ENCODE measurements at regions not wholly inside any gene's neighbourhood (a gene's known extent, or its start where the extent isn't known, plus 50 kb on each side); places are given as distances from the start of the nearest gene placed in this dataset.
"Not testable (repeated sequence)": the region's sequence is repeated elsewhere in the genome, so short reads cannot be mapped to it uniquely, and the experiment has no call there.

DNA sequence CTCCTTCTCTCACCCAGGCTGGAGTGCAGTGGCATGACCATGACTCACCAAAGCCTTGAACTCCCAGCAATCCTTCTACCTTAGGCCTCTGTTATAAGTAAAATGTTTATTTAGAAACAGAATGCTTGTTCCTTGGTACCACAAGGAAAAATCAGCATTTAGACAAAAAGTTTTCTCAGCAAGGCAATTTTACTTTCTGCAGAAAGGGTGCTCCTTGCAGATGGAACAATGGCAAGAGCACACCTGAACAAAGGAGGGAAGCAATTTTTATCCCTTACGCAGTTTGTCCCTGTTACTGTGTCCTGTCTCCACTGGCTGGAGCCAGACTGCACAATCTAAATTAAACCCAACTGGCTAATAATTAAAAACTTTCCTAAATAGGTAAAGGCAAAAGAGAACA is 146.4 kb upstream of the CDYL start:
- H3K27me3 Mint-ChIP-seq (ENCODE audit: low read depth); H3K4me1 Mint-ChIP-seq (ENCODE audit: low read depth); H3K4me3 Mint-ChIP-seq; H3K27ac Mint-ChIP-seq; H3K36me3 Mint-ChIP-seq (ENCODE audit: low read depth): not testable (repeated sequence)
- peaks cover 17% of the 10 kb centered on the region for H3K9me3 Mint-ChIP-seq

DNA sequence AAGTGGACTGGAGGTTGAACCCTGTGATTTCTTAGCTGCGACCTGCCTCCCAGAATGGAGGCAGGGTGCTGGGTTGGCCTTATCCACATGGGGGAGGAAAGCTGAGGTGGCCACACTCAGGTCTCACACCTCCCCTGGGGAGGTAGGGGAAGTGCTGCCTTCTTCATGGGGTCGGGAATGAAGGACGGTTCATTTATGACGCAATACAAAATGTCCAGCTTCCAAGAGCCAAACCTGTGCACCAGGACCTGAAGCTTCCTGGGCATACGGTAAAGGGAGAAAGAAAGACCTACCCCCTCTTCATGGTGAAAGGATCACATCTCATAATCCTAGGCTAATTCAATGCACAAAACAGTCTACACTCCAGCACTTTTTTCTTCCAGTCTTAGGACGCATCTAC is 150.6 kb upstream of the CDYL start:
- H3K4me1 Mint-ChIP-seq (ENCODE audit: low read depth) = no peaks in the 10 kb centered on the region
- no peaks in the 10 kb centered on the region for H3K36me3 Mint-ChIP-seq (ENCODE audit: low read depth)
- no peak overlapping the region for H3K27ac Mint-ChIP-seq
- H3K27me3 Mint-ChIP-seq (ENCODE audit: low read depth) = no peaks in the 10 kb centered on the region
- H3K4me3 Mint-ChIP-seq = no peak overlapping the region
- H3K9me3 Mint-ChIP-seq = peaks cover 12% of the 10 kb centered on the region

DNA sequence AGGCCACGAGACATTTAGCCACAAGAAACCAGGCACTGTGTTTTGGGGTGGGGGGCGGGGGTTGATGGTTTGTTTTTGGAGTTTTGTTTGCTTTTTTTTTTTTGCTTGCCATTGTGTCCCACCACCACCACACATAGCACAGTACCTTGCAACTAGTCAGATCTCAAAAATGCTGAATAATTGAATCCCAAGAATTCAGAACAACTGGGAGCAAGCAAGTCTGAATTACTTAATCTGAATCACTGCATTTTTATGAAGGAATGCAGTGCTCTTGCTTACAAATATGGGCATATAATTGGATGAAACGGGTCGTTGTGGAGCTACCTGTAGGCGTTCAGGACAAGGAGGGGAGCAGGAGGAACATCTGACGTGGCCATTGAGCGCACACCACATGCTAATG is 151.5 kb upstream of the CDYL start:
- Mint-ChIP-seq H3K4me3 (no peak overlapping the region), H3K4me1 (ENCODE audit: low read depth) (no peaks in the 10 kb centered on the region), H3K9me3 (peaks cover 7% of the 10 kb centered on the region), H3K36me3 (ENCODE audit: low read depth) (no peaks in the 10 kb centered on the region), H3K27me3 (ENCODE audit: low read depth) (no peaks in the 10 kb centered on the region), H3K27ac (no peak overlapping the region)

DNA sequence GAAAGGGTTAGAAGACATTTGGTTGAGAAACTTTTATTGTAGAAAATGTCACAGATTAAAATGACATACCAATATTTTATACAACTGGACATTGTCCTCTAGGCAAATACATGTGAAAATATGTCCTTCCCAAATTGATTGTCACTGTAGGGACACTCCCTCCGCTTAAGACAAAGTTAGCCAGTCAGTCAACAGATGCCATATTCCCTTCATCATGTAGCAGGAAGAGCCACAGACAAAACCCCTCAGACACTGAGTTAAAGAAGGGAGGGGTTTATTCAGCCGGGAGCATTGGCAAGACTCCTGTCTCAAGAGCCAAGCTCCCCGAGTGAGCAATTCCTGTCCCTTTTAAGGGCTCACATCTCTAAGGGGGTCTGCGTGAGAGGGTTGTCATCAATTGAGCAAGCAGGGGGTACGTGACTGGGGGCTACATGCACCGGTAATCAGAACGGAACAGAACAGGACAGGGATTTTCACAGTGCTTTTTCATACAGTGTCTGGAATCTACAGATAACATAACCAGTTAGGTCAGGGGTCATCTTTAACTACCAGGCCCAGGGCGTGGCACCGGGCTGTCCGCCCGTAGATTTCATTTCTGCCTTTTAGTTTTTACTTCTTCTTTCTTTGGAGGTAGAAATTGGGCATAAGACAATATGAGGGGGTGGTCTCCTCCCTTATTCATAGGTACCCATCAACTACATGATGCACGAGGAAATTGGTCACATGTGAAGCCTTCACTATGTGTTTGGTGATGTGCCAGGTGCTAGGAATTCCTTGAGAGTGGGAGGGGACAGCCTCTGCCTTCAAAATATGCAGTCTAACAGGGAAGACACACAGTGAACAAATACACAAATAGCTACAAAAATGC is 155.7 kb upstream of the CDYL start:
- H3K9me3 Mint-ChIP-seq = no peaks in the 10 kb centered on the region
- no peaks in the 10 kb centered on the region for H3K4me1 Mint-ChIP-seq (ENCODE audit: low read depth)
- H3K27me3 Mint-ChIP-seq (ENCODE audit: low read depth) = no peaks in the 10 kb centered on the region
- H3K27ac Mint-ChIP-seq = no peak overlapping the region
- H3K36me3 Mint-ChIP-seq (ENCODE audit: low read depth) = no peaks in the 10 kb centered on the region
- H3K4me3 Mint-ChIP-seq = no peak overlapping the region

DNA sequence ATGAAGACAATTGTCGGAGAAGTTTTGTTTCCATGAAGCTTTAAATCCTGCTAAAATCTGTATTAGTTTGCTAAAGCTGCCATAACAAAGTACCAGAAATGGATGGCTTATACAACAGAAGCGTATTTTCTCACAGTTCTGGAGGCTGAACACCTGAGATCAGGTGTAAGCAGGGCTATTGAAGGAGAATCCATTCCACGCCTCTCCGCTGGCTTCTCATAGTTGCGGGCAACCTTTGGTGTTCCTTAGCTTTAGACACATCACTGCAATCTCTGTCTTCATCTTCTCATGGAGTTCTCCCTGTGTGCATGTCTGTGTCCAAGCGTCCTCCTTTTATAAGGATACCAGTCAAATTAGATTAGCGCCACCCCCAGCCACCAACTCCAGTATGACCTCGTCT is 159.9 kb upstream of the CDYL start:
- Mint-ChIP-seq H3K4me1 (ENCODE audit: low read depth) (no peaks in the 10 kb centered on the region), H3K36me3 (ENCODE audit: low read depth) (no peaks in the 10 kb centered on the region), H3K9me3 (no peaks in the 10 kb centered on the region), H3K4me3 (no peak overlapping the region), H3K27ac (no peak overlapping the region), H3K27me3 (ENCODE audit: low read depth) (no peaks in the 10 kb centered on the region)

DNA sequence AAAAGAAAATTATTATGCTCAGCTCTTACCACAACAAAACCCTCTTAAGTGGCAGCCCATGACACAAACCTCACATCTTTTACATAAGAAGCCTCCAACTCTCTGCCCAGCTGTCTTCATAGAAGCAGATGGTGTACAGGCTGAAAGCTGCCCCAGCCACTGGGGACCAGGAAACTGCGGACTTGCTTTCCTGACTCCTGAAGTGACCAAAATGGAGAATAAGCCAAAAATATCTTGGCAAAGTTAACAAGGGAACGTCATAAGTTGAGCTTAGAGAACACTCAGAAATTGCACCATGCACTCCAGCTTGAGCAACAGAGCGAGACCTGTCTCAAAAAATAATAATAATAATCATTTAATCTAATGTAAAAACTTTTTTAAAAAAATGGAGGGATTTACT is 160.3 kb upstream of the CDYL start:
- no peak overlapping the region for H3K27ac Mint-ChIP-seq
- no peaks in the 10 kb centered on the region for H3K9me3 Mint-ChIP-seq
- no peaks in the 10 kb centered on the region for H3K4me1 Mint-ChIP-seq (ENCODE audit: low read depth)
- H3K36me3 Mint-ChIP-seq (ENCODE audit: low read depth) = no peaks in the 10 kb centered on the region
- H3K4me3 Mint-ChIP-seq = no peak overlapping the region
- no peaks in the 10 kb centered on the region for H3K27me3 Mint-ChIP-seq (ENCODE audit: low read depth)

DNA sequence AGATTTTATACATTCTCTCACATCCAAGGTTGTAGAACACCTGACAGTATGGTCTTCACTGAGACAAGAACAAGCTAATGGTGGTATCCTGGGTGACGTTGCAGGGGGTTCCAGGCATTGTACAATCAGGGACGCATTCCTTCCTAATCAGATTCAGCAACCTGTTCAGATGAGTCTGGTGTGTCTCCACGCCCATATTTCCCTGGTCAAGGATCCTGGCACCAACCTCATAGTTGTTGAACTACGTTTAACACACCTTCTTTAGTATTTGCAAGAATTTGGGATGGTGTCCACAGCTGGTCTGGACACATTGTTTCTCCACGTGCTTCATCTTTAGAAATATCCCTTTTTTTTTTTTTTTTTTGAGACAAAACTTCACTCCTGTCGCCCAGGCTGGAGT is 161.0 kb upstream of the CDYL start:
- Mint-ChIP-seq H3K36me3 (ENCODE audit: low read depth) (no peaks in the 10 kb centered on the region), H3K27me3 (ENCODE audit: low read depth) (no peaks in the 10 kb centered on the region), H3K27ac (no peak overlapping the region), H3K4me3 (no peak overlapping the region), H3K4me1 (ENCODE audit: low read depth) (no peaks in the 10 kb centered on the region), H3K9me3 (no peaks in the 10 kb centered on the region)

DNA sequence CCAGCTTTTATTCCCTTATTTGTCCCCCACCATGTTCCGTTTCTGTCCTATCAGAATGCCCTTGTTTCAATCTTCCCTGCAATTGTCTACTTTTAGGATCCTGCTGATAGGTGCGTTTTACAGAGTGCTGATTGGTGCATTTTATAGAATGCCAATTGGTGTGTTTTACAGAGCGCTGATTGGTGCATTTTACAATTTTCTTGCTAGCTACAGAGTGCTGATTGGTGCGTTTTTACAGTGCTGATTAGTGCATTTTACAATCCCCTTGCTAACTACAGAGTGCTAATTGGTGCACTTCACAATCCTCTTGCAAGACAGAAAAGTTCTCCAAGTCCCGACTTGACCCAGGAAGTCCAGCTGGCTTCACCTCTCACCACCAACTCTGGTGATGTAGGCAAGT is 161.6 kb upstream of the CDYL start:
- no peak overlapping the region for H3K27ac Mint-ChIP-seq
- no peak overlapping the region for H3K4me3 Mint-ChIP-seq
- H3K9me3 Mint-ChIP-seq = no peaks in the 10 kb centered on the region
- H3K4me1 Mint-ChIP-seq (ENCODE audit: low read depth) = no peaks in the 10 kb centered on the region
- H3K36me3 Mint-ChIP-seq (ENCODE audit: low read depth) = no peaks in the 10 kb centered on the region
- no peaks in the 10 kb centered on the region for H3K27me3 Mint-ChIP-seq (ENCODE audit: low read depth)

DNA sequence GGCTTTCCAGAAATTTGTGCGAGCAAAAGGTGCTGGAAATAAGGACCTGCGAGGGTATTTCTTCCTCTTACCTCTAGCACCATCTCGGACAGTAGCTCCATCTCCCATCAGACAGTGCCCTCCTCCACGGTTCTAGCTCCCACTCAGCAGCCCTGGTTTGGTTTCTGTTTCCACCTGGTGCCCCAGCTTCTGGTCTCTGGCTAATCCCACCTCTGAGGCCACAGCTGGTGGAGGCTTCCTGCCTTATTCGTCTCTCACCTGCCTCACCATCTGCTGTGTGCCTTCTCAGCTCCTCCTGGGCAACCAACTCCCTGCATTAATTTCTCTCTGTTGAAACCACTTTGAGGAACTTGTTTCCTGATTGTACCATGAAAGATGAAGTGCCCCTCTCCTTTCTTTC is 162.4 kb upstream of the CDYL start:
- Mint-ChIP-seq H3K4me1 (ENCODE audit: low read depth) (no peaks in the 10 kb centered on the region), H3K4me3 (no peak overlapping the region), H3K27me3 (ENCODE audit: low read depth) (no peaks in the 10 kb centered on the region), H3K27ac (no peak overlapping the region), H3K36me3 (ENCODE audit: low read depth) (no peaks in the 10 kb centered on the region), H3K9me3 (no peaks in the 10 kb centered on the region)

DNA sequence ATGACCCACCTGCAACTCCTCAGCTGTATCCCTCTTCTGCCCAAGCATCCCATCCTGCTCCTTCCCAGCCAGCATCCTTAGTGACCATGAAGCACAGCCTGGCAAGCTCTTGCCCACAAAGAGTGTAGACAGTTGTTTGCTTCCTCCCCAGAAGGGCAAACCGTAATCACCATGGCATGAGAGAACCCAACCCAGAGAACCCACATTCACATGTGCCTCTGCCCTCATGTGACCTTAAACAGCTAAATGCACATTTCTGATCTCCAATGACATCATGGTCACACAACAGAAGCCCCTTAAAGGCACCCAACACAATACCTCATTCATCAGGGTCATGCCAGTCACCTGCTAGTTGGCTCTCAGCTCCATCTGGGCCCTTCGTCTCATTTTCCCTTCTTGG is 162.8 kb upstream of the CDYL start:
- Mint-ChIP-seq H3K4me1 (ENCODE audit: low read depth) (no peaks in the 10 kb centered on the region), H3K27ac (no peak overlapping the region), H3K9me3 (no peaks in the 10 kb centered on the region), H3K36me3 (ENCODE audit: low read depth) (no peaks in the 10 kb centered on the region), H3K27me3 (ENCODE audit: low read depth) (no peaks in the 10 kb centered on the region), H3K4me3 (no peak overlapping the region)

DNA sequence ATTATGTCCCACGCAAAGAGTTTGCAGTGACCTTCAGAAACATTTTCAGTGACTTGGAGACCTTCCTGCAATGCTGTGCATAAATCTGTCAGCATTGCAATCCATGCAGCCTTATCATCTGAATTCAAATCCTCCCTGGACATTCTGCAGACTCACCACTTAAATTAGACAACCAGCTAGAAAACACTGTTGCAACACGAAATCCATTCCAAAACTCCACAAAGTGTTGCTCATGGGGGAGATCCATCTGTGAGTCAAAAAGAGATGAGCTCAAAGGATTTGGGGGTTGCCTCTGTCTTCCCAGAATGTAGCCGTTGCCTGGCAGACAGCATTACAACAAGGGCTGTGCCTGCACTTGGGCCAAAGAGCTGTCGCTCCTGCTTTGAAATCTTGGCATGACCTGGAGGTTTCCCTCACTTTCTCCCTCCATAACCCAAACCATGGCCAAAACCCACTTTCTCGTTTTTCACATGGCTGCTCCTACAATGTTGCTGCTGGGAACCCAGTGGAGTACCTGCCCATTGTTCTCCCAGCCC is 163.5 kb upstream of the CDYL start:
- Mint-ChIP-seq H3K27me3 (ENCODE audit: low read depth) (no peaks in the 10 kb centered on the region), H3K4me1 (ENCODE audit: low read depth) (peaks cover 5% of the 10 kb centered on the region), H3K4me3 (no peak overlapping the region), H3K9me3 (no peaks in the 10 kb centered on the region), H3K36me3 (ENCODE audit: low read depth) (no peaks in the 10 kb centered on the region), H3K27ac (no peak overlapping the region)

DNA sequence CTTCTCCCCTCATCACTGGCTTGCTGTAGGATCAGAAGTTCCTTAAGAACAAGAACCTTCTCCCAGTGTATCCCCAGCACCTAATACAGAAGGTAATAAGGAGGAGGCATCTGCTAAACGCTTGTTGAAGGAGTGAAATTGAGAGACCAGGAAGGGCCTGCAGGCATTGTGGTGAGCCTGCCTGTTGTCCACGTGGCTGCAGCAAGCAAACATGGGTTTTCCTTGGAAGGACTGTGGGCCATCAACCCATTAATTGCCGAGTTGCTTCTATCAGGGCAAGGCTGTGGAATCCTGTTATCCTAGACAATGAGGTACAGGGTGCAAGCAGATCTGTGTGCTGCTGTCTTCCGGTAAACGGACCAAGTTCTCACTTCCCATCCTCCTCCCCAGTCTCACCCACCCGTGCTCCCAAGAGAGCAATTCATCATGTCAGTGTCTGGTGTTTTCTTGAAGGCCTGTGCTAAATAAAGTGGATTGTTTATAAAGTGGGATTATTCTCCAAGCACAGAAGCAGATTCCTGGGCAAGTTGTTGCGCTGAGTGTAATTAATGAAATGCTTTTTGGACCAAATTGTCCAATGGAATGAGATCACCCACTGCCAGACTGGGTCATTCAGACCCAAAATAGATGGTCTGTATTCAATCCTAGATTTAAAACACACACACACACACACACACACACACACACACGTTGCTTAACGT is 164.6 kb upstream of the CDYL start:
- Mint-ChIP-seq H3K9me3 (no peaks in the 10 kb centered on the region), H3K4me3 (no peak overlapping the region), H3K4me1 (ENCODE audit: low read depth) (peaks cover 9% of the 10 kb centered on the region), H3K36me3 (ENCODE audit: low read depth) (no peaks in the 10 kb centered on the region), H3K27ac (no peak overlapping the region), H3K27me3 (ENCODE audit: low read depth) (no peaks in the 10 kb centered on the region)

DNA sequence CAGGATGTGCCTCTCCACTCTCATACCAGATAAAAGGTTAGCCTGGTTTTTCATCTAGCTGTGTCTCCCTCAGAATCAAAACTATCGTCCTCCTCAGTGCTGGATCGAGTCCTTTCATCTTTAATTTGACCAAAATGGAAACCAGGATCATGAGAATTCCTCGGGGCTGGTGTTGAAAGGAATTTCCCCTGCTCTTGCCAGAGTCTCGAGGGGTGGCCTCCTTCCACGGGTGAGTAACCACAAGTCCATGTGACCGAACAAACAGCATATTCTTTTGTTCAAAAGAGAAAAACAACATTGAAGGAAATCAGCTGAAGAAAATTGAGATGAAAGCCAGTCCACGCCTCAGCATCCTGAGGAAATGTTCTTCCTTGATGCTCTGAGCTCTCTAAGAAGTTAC is 165.9 kb upstream of the CDYL start:
- no peaks in the 10 kb centered on the region for H3K9me3 Mint-ChIP-seq
- peaks cover 9% of the 10 kb centered on the region for H3K4me1 Mint-ChIP-seq (ENCODE audit: low read depth)
- H3K27me3 Mint-ChIP-seq (ENCODE audit: low read depth) = no peaks in the 10 kb centered on the region
- H3K36me3 Mint-ChIP-seq (ENCODE audit: low read depth) = no peaks in the 10 kb centered on the region
- H3K4me3 Mint-ChIP-seq = no peak overlapping the region
- no peak overlapping the region for H3K27ac Mint-ChIP-seq

DNA sequence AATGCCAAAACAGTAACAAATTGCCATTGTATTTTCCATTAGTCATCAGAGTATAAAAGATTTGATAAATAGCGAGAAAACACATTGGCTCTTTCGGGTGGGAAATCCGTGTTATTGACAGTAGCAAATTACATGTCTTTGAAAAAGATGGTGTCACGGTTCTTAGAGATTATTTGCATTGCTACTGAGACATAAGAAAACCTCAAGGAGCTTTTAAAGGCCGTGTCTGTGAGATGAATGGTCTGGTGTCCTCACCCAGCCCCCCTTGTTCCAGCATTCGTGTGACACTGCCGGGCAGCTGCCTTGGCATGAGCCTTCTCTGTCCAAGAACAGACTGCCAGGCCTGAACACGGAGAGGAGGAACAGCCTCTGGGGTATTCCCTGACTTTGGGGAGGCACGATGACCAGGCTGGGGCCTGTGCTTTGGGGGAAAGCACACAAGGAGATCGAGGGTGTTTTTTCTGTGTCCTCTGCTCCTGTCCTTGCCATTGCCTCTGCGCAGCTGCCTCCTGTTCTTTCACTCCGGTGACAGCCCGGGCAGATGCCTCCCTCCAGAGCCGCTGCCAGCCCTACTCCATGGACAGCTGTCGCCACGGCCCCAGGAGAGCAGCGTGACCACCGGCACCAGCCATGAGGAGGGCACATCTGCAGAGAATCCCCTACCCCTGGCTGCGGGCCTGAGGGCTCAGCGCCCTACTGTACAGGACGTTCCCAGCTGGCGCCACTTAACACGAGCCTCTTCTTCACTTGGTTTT is 167.7 kb upstream of the CDYL start:
- Mint-ChIP-seq H3K9me3 (no peaks in the 10 kb centered on the region), H3K27me3 (ENCODE audit: low read depth) (no peaks in the 10 kb centered on the region), H3K4me3 (no peak overlapping the region), H3K27ac (no peak overlapping the region), H3K36me3 (ENCODE audit: low read depth) (no peaks in the 10 kb centered on the region), H3K4me1 (ENCODE audit: low read depth) (peaks cover 9% of the 10 kb centered on the region)

DNA sequence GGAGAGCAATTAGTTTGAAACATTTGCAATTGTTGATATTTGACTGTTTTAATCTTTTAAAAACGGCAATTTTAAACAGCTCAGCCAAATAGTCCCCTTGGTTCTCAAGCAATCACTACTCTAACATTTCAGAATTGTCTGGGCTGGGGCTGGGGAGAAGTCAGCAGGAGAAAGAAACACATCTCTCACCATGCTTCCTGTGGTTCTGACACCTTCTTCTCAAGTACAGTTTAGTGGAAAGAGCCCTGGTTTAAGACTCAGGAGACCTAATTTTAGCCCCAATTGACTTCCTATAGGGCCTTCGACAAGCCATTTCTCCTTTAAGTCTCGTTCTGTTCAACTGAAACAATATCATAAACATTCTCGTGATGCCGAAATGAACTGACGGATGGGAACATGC is 168.4 kb upstream of the CDYL start:
- Mint-ChIP-seq H3K4me1 (ENCODE audit: low read depth) (peaks cover 9% of the 10 kb centered on the region), H3K9me3 (no peaks in the 10 kb centered on the region), H3K36me3 (ENCODE audit: low read depth) (no peaks in the 10 kb centered on the region), H3K27me3 (ENCODE audit: low read depth) (no peaks in the 10 kb centered on the region), H3K4me3 (no peak overlapping the region), H3K27ac (no peak overlapping the region)
